SKM-1 treated with dmso at 0.1 percent for 144 hours (cell line): ENCODE measurements at regions not wholly inside any gene's neighbourhood (a gene's known extent, or its start where the extent isn't known, plus 50 kb on each side); places are given as distances from the start of the nearest gene placed in this dataset.
"Not testable (repeated sequence)": the region's sequence is repeated elsewhere in the genome, so short reads cannot be mapped to it uniquely, and the experiment has no call there.

ENCODE experiments used
- DNase-seq: peaks from one replicate; lab custom pipeline; 2025; ENCODE audit not compliant: unreplicated experiment; lab: John Stamatoyannopoulos, UW

GRCh38 chr2:126952216-126952615 is 53.5 kb downstream of the TEX51 start:
- DNase-seq: no peak

GRCh38 chr2:126953483-126953882 is 54.8 kb downstream of the TEX51 start:
- no peak for DNase-seq

DNA sequence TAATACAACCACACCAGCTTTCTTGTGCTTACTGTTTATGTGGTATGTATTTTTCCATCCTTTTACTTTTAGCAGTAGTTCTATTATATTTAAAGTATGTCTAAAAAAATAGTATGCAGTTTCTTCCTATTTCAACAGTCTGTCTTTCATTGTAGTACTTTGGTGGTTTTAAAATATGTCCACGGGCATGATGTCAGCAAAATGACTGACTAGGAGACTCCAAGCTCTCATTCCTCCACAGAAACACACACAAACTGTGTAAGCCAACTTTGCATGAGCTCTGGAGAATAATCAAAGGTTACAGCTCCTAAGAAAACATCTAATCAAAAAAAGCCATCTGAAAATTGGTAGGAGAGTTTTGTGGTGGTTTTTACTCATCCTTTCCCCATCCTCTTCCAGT is 56.1 kb downstream of the TEX51 start:
- no peak for DNase-seq

GRCh38 chr2:126956773-126957172 is 58.1 kb downstream of the TEX51 start:
- DNase-seq: not testable (repeated sequence)

GRCh38 chr2:126963390-126963789 is 64.7 kb downstream of the TEX51 start:
- no peak for DNase-seq

DNA sequence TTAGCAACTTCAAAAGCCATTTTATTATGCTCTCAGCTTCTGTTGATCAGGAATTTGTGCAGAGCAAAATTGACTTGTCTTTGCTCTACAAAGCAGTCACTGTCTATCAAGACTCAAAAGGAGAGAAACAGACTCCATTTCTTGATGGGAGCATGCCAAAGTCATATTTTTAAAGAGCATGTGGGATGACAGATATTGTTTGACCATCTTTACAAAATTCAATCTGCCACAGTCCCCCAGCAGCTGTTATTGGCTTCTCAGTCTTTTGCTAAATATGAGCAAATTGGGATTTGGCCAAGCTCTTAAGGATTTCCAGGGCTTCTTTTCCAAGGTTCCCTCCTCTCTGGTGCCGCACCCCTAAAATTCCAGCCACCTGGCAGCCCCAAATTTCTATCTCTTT is 67.9 kb downstream of the TEX51 start:
- no peak for DNase-seq

- DNase-seq: no peak
These were observed 71.9 kb downstream of the TEX51 start for GRCh38 chr2:126970583-126970982.

- DNase-seq: no peak
These were observed 72.4 kb downstream of the TEX51 start for GRCh38 chr2:126971162-126971480.

DNA sequence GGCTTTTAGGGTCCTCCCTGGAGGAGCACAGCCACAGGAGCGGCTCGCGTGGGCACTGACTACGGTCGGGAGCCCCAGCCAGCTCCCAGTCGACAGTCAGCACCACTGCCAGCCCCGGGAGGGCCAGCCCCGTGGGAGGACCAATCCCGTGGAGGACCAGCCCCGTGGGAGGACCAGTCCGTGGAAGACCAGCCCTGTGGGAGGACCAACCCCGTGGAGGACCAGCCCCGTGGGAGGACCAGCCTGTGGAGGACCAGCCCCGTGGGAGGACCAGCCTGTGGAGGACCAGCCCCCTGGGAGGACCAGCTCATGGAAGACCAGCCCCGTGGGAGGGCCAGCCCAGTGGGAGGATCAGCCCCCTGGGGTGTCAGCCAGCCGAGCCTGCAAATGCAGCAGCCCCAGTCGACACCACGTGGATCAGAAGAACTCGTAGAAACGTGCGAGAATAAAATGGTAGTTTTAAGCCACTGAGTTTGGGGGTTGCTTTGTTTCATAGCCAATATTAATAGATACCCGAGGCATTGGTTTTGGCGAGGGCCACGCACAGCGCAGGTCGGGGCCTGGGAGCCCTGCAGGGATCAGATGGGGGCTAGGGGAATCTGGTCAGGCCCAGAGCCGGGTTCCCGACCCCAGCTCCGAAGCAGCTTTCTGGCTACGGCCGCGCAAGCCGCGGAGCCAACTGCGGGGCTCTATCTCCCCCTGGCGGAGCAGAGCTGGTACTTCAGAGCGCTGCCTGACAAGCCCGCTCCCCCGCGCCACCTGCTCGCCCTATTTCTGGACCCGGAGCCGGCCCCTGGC is 73.0 kb downstream of the TEX51 start:
- peak; percentile 72 for DNase-seq

DNA sequence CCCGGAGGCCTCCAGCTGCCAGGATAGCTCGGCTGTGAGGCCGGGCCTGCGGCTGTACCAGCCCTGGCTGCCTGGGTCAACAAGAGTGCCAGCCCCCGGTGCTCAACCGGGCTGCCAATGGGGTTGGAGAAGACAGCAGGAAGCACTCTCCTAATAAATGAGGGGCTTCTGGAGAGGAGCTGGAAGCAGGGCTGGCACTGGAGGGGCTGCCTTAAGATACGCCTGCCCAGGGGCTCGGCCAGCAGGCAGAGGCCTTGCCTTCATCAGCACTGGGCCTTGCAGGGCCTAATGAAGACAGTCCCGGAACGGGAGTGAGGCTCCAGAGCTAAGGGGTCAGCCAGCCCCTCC is 73.6 kb downstream of the TEX51 start:
- DNase-seq: no peak

- no peak for DNase-seq
These were observed 75.1 kb downstream of the TEX51 start for GRCh38 chr2:126973745-126974144.

DNA sequence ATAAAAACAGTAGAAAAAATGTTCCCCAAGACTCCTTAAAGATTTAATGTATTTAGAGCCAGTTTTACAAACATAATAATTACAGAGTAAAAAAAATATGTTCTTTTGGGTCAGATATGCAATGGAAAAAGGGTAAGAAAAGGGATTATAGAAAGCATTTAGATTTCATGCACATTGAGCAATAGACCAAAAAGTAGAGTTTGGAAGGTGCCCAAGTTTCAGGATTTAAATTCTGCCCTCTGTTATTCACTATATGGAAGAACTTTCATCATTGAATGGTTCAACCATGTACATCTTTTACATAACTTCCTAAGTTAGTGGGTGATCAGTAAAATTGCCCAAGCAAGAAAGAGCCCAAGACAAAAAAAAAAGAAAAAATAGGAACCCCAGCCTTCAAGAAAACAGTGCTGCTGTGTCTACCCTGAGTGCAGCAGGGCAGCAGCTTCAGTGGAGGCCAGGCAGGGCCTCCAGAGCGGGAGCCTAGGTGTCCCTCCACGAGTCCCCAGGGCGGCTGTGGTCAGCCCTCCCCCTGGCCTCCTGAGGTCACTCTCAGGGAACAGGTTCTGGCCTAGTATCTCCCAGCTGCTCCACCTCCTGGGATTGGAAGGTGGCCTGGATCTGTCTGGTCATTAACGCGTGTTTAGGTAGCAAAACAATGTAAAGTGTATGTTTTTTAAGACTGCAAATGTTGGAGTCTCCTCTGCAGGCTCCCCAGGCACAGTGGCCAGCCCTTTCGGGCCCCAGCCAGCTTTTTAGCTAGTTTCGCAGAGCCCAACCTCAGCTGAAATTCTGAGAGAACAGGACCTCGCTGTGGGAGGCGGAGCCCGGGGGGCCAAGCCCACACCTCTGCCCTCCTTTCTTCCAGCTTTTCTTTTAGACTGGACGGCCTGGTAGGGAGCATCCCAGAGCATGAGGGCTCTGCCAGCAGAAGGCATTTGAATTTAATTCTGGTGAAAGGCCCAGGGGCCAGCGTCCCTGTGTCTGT is 77.3 kb downstream of the TEX51 start:
- DNase-seq: no peak

DNA sequence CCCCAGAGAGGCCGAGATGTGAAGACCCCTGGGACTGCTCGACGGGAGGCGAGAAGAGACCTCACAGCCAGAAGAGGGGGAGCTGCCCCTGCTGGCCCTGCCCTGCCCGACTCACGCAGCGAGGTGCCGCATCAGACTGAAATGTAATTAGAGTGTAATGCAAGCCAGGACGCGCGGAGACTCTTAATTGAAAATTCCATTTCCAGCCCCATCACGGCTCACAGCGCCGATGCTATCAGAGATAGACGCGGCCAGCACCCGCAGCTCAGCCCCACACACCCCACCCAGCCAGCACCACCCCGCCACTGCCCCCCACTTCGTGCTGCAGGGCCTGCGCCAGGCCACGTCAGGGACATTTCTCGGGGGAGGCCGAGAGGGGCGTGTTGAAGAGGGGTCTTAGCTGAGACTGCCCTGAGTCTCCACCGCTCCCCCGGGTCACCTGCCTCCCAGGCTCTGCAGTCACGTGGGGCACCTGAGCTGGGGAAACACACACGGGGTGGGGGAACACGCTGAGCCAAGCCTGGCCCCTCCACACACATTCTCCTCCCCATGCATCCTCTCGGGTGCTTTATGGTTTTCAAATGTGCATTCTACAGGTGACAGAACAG is 78.1 kb downstream of the TEX51 start:
- DNase-seq: no peak

DNA sequence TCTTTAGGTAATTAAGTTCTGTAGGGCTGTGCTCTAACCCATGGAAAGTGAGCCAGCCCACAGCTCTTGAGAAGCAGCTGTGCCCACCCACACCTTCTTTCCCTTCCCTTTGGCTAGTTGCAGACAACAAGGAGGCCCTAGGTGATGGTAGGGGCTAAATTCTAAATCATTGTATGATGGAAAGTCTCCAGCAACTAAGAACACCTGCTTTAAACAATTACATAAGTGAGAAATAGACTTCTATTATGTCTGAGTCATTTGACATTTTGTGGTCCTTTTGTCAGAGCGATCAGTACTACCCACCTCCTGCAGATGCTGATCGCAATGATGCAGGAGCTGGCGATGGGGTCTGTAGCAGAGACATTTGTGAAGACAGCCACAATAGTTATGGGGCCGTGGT is 79.6 kb downstream of the TEX51 start:
- DNase-seq: no peak

DNA sequence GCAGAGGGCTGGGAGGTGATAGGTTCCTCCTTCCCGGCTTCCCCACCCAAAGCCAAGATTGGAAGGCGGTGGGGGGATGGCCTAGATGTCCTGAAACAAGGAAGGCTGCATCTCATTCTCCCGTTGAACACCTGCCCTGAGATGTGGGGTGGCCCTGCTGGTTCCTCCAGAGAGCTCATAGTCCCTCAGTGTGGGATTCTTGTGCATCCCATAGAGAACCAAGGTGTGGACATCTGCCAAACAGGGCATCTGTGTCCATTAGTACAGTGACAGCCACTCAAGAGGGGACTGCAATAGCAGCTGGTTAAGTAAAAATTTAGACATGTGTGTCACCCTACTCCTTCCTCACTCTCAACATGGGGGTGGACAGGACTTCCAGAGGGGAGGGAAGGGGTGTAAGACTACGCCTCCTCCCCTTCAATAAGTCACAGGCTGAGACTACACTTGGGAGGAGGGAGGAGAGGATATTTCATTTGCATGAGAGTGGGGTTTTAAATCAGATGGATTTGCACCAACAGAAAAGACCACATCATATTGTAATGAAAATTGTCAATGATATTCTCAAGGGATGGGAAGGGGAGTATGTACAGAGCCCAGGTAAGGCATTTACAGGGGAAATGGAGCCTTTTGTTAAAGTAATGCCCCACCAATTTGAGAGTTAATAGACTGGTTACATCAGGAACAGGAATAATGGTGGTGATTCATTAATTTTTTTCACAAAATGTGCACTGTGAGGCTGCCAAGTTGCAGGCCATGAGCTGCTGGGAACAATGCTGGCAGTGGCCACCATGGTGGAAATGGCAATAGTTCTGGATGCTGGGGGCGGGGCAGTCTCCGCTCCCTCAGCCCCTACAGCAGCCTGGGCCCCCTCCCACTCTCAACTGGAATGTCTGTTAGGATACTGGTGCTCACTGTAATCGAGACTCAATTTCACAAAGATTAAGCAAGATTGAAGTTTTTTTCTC is 80.6 kb downstream of the TEX51 start:
- no peak for DNase-seq

GRCh38 chr2:126981476-126981875 is 82.8 kb downstream of the TEX51 start:
- no peak for DNase-seq

DNA sequence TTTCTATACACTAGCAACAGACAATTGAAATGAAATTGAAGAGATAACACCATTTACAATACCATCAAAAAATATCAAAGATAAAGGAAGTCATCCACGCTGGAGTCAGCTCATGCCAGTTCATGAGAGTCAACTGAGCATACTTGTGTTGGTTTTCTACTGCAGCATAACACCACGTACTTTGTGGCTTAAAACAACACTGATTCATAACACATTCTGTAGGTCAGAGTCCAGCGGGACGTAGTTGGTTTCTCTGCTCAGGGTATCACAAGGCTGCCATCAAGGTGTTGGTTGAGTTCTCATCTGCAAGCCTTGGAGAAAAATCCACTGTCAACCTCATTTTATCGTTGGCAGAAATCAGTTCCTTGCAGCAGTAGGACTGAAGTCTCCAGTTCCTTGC is 84.2 kb downstream of the TEX51 start:
- no peak for DNase-seq

- DNase-seq: no peak
These were observed 88.0 kb downstream of the TEX51 start for GRCh38 chr2:126986631-126987187.

DNA sequence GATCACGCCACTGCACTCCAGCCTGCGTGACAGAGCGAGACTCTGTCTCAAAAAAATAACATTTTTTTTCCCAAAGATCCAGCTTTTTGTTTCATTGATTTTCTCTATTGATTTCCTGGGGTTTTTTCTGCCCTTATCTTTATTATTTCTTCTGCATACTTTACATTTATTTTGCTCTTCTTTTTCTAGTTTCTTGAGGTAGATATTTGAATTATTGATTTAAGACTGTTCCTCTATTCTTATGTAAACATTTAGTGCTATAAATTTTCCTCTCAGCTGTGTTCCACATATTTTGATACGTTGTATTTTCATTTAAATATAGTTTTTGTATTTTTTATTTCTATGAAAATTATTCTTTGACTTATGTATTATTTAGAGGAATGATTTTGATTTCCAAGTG is 89.8 kb downstream of the TEX51 start:
- no peak for DNase-seq

- not testable (repeated sequence) for DNase-seq
These were observed 90.4 kb downstream of the TEX51 start for GRCh38 chr2:126989064-126989463.
